ENCODE measurements at regions not wholly inside any gene's neighbourhood (a gene's known extent, or its start where the extent isn't known, plus 50 kb on each side); places are given as distances from the start of the nearest gene placed in this dataset.

DNA sequence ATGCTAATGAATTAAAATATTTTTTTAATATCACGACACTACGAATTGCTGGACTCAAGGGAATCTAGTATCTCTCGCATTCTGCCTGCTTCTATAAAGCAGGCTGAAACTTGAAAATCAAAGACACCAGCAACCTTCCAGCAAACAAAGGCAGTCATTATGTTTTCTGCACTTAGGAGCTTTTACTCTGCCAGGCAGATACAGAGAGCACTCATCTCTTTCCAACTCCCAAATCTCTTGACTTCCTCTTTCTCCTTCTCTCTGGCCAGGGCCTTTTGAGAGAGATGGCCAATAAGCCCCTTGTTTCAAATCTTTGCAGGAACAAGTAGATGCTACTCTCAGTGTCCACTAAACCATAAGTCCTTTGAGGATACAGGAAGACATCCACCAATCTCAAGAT is 95.2 kb upstream of the KLF3 start:
- TF ChIP-seq GATA2 (IDR thresholded peaks at IDR 0.05; ENCODE audit: low read depth, low read length) (no peak), GATA3 (IDR thresholded peaks at IDR 0.05; ENCODE audit: low read depth, low read length) (no peak)

Measured in SH-SY5Y (cell line).